Activated CD4-positive, alpha-beta T cell treated with anti-CD3 and anti-CD28 coated beads, Interleukin-2, amount 10 ng/mL, durations not matched to agents 24 days and 14 days (primary cell): ENCODE measurements at regions not wholly inside any gene's neighbourhood (a gene's known extent, or its start where the extent isn't known, plus 50 kb on each side); places are given as distances from the start of the nearest gene placed in this dataset.

Experiments used
- DNase-seq: peaks from one replicate; pipeline ENCODE4 v3.0.0; 2022
- H3K27ac Mint-ChIP-seq: one replicate; pipeline ENCODE4 v1.8.0; 2022; ENCODE audit warnings: mild to moderate bottlenecking, mixed read lengths
- H3K27me3 Mint-ChIP-seq: one replicate; pipeline ENCODE4 v1.8.0; 2022; ENCODE audit warnings: mixed read lengths
- H3K36me3 Mint-ChIP-seq: one replicate; pipeline ENCODE4 v1.8.0; 2022; ENCODE audit warnings: low read depth, mild to moderate bottlenecking, mixed read lengths
- H3K4me1 Mint-ChIP-seq: one replicate; pipeline ENCODE4 v1.8.0; 2021; ENCODE audit warnings: mixed read lengths
- H3K4me3 Mint-ChIP-seq: one replicate; pipeline ENCODE4 v1.8.0; 2022; ENCODE audit warnings: mild to moderate bottlenecking, moderate library complexity, mixed read lengths
- H3K9me3 Mint-ChIP-seq: one replicate; pipeline ENCODE4 v1.8.0; 2021; ENCODE audit warnings: mixed read lengths
- intact Hi-C: fragments of 100-400 bp; cut with micrococcal nuclease; formaldehyde crosslinking; loops from one replicate; pipeline ENCODE4 v1.15.1; 2023

DNA sequence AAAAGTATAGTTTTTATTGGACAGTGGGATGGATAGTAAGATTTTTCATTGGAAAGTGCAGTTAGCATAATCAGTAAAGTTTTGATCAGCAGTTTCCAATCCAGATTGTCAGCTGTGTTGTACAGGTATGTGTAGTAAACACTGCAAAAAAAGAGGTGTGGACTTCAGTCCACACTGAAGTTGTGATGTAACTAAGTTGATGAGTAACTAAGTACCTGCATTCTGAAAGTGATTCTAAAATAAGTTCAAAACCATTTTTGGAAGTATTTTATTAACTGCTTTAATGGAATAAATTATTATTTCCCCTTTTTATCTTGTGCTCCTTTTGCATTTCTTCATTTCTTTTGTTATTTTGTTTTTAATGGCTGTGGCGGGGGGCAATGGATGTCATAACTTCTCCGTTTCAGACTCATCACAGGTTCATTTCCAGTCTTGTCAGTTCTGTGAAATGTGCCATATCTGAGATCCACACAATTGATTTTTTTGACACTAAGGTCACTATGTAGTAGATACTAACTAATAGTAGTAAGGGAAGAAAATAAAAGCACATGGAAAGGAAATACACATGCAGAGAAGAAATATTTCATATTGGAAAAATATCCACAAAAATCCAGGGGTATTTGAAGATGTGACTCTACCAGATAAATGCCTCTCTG lies 247.5 kb downstream of the GABRG1 start:
- Mint-ChIP-seq H3K4me1 (no peaks in the 10 kb centered on the region), H3K27me3 (no peaks in the 10 kb centered on the region), H3K27ac (no peak overlapping the region), H3K36me3 (no peaks in the 10 kb centered on the region), H3K4me3 (no peak overlapping the region), H3K9me3 (peaks cover 4% of the 10 kb centered on the region)
- intact Hi-C loops = no loop called here
- DNase-seq = no peak

DNA sequence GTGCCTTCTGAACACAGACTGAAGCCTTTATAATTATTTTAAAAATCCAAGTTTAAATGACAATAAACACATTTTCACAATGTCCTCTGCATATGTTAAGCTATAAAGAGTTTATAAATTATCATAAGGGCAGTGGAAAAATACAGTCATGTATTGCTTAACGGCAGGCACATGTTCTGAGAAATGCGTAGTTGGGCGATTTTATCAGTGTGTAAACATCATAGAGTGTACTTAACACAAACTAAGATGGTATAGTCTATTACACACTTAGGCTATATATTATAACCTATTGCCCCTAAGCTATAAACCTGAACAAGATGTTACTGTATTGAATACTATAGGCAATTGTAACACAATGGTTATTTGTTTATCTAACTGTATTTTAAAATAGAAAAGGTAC lies 254.7 kb downstream of the GABRG1 start:
- intact Hi-C loops = no loop called here
- no peaks in the 10 kb centered on the region for H3K27me3 Mint-ChIP-seq
- peaks cover 4% of the 10 kb centered on the region for H3K9me3 Mint-ChIP-seq
- no peaks in the 10 kb centered on the region for H3K4me1 Mint-ChIP-seq
- H3K27ac Mint-ChIP-seq = no peak overlapping the region
- no peak for DNase-seq
- no peaks in the 10 kb centered on the region for H3K36me3 Mint-ChIP-seq
- no peak overlapping the region for H3K4me3 Mint-ChIP-seq

DNA sequence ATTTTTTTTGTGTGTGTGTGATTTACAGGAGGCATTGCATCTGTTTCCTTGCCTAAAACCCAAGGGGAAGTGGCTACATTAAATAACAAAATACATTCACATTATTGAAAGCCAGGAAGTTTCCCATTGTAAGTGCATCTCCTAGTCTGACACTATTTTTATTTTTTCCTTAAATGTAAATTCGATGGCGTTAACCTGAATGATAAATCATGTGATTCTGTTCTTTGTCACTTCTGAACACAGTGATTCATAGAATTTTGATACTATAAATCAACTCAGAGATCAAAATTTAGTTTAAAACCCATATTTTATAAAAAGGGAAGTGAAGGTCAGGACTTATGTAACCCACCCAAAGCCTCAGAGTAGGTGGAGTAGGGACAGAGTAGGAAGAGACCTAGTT lies 258.1 kb downstream of the GABRG1 start:
- no peak for DNase-seq
- H3K27ac Mint-ChIP-seq = no peak overlapping the region
- no peak overlapping the region for H3K4me3 Mint-ChIP-seq
- no peaks in the 10 kb centered on the region for H3K9me3 Mint-ChIP-seq
- no peaks in the 10 kb centered on the region for H3K27me3 Mint-ChIP-seq
- intact Hi-C loops = no loop called here
- no peaks in the 10 kb centered on the region for H3K4me1 Mint-ChIP-seq
- no peaks in the 10 kb centered on the region for H3K36me3 Mint-ChIP-seq

DNA sequence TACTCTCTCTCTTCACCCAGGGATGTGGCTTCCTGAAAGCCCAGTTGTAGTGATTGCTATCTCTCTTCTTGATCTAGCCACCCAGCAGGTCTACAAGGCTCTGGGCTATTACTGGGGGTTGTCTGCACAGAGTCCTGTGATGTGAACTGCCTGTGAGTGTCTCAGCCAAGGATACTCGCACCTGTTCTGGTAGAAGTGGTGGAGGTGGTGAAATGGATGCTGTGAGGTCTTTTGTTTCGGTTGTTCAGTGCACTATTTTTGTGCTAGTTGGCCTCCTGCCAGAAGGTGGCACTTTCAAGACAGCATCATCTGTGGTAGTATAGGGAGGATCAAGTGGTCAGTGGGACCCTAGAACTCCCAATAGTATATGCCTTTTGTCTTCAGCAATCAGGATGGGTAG lies 268.0 kb downstream of the GABRG1 start:
- Mint-ChIP-seq H3K27ac (no peak overlapping the region), H3K27me3 (no peaks in the 10 kb centered on the region), H3K4me1 (no peaks in the 10 kb centered on the region), H3K36me3 (no peaks in the 10 kb centered on the region), H3K9me3 (no peaks in the 10 kb centered on the region), H3K4me3 (no peak overlapping the region)
- DNase-seq = no peak
- intact Hi-C loops = no loop called here

DNA sequence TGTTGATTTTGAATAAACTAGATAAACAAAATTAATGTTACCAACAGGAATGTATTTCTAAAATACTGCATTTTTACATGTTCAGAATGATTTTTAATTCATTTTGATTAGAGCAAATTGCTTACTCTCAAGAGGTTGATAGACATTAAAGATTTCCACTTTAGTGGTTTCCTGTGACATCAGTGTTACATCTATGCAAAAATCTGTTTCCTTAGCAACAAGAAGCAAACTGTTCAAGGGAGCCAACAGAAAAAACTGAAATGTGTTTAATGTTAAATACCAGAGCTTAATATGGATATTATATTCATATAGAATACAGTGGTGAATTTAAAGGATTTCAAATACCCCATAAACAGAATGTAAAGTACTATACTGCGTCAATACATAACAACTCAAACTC lies 277.8 kb downstream of the GABRG1 start:
- intact Hi-C loops = no loop called here
- H3K4me3 Mint-ChIP-seq = no peak overlapping the region
- peaks cover 4% of the 10 kb centered on the region for H3K9me3 Mint-ChIP-seq
- DNase-seq = no peak
- no peak overlapping the region for H3K27ac Mint-ChIP-seq
- no peaks in the 10 kb centered on the region for H3K27me3 Mint-ChIP-seq
- no peaks in the 10 kb centered on the region for H3K36me3 Mint-ChIP-seq
- no peaks in the 10 kb centered on the region for H3K4me1 Mint-ChIP-seq

DNA sequence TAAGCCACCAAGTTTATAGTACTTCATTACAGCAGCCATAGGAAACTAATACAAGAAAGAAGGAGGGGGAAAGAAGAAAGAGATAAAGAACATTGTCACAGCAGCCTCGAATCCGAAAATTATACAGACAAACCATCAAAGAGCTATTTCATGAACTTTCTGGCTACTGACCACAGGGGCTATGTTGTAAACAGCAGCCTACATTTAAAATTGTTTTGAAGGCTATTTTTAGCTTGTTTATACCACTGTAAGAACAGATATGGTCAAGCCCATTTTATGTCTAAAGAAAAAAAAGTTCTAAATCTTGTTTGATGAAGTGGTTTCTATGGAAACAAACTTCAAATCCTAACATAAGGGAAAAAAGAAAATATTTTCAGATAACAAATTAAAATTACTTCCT lies 282.1 kb downstream of the GABRG1 start:
- Mint-ChIP-seq H3K4me3 (no peak overlapping the region), H3K36me3 (no peaks in the 10 kb centered on the region), H3K9me3 (no peaks in the 10 kb centered on the region), H3K27ac (no peak overlapping the region), H3K4me1 (no peaks in the 10 kb centered on the region), H3K27me3 (no peaks in the 10 kb centered on the region)
- no peak for DNase-seq
- intact Hi-C loops = no loop called here

DNA sequence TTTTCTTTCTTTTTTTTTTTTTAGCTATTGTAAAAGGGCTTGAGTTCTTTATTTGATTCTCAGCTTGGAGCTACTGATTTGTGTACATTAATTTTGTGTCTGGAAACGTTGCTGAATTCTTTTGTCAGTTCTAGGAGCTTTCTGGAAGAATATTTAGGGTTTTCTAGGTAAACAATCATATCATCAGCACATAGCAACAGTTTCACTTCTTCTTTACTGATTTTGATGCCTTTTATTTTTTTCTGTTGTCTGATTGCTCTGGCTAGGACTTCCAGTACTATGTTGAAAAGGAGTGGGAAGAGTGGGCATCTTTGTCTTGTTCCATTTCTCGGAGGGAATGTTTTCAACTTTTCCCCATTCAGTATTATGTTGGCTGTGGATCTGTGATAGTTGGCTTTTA lies 292.2 kb downstream of the GABRG1 start:
- H3K4me1 Mint-ChIP-seq = no peaks in the 10 kb centered on the region
- no peak overlapping the region for H3K27ac Mint-ChIP-seq
- no peaks in the 10 kb centered on the region for H3K27me3 Mint-ChIP-seq
- intact Hi-C loops = no loop called here
- no peaks in the 10 kb centered on the region for H3K36me3 Mint-ChIP-seq
- no peak overlapping the region for H3K4me3 Mint-ChIP-seq
- H3K9me3 Mint-ChIP-seq = peaks cover 4% of the 10 kb centered on the region
- no peak for DNase-seq

DNA sequence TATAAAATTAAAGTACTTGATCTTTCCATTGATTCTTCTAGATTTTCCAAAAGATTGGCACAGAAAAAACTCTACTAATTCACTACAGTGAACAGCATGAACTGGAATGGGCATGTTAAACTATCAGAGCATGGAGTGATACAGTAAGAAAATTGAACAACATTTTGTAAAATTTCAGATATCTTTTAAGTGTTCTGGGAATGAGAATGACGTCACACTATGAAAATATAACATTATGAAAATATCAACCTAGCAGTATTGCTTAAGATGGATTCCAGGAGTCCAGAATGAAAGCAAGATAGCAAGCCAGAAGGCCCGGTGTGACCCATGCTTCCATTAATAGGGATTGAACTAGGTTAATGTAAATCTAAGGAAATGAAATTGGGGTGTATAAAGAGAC lies 319.9 kb downstream of the GABRG1 start:
- Mint-ChIP-seq H3K4me3 (no peak overlapping the region), H3K27me3 (no peaks in the 10 kb centered on the region), H3K4me1 (no peaks in the 10 kb centered on the region), H3K9me3 (peaks cover 7% of the 10 kb centered on the region), H3K27ac (no peak overlapping the region), H3K36me3 (no peaks in the 10 kb centered on the region)
- intact Hi-C loops = no loop called here
- no peak for DNase-seq

DNA sequence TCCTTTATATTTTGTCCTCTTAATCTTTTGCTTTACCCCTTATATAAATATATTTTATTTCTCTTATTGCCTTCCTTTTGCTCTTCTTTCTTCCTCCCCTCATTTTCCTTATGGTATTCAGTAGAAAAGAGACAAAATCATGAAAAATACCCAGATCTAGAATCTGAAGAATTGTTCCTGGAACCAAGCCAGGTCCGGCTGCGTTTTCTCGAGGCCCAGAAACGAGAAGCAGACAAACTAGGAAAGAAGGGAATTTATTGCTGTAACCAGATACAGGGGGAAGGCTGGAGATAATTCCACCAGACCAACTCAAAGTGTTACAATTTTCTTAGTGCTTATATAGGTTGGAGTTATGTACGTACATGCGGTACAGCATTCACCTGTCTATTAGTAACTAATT lies 328.7 kb downstream of the GABRG1 start:
- no peaks in the 10 kb centered on the region for H3K27me3 Mint-ChIP-seq
- no peak for DNase-seq
- no peak overlapping the region for H3K4me3 Mint-ChIP-seq

DNA sequence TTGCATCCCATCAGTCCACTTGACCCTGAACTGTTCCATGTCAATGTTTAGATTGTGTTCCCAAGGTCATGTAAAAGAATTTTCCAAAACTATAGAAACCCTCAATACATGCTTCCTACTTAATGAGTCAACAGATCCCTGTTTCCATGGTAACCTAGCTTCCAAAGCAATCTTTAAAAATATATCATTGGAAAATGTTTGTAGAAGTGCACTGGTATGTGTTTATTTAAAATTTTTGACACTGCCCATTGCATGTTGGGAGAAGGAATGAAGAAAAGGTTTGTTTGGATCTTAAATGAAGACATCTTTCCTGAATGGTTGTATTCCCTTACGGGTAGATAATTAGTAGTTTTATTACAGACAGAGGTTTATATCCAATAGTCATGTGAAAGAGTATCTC lies 345.3 kb downstream of the GABRG1 start:
- intact Hi-C loops = no loop called here
- no peaks in the 10 kb centered on the region for H3K27me3 Mint-ChIP-seq
- no peaks in the 10 kb centered on the region for H3K9me3 Mint-ChIP-seq
- no peaks in the 10 kb centered on the region for H3K4me1 Mint-ChIP-seq
- H3K27ac Mint-ChIP-seq = no peak overlapping the region
- H3K4me3 Mint-ChIP-seq = no peak overlapping the region
- DNase-seq = no peak
- H3K36me3 Mint-ChIP-seq = no peaks in the 10 kb centered on the region

More for the DNA sequence above, 328.7 kb downstream of the GABRG1 start:
- intact Hi-C loops = no loop called here
- Mint-ChIP-seq H3K4me1 (no peaks in the 10 kb centered on the region), H3K27ac (no peak overlapping the region), H3K36me3 (no peaks in the 10 kb centered on the region), H3K9me3 (no peaks in the 10 kb centered on the region)

DNA sequence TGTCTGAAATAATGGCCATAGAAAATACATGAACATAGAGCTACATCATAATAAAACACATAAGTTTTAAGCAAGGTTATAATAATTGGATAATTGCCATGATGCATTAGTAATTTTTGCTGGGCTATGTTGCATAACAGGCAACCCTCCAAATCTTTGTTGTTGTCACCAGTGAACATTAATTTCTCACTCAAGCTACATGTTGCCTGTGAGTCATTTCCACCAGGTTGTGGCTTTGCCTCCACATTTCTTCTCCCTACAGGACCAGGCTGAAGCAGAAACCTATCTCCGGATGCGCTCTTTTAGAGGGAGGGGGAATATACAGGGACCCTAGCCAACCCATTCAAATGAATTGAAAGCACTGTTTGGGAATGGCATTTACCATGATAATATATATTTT lies 347.7 kb downstream of the GABRG1 start:
- H3K27ac Mint-ChIP-seq = no peak overlapping the region
- H3K27me3 Mint-ChIP-seq = no peaks in the 10 kb centered on the region
- intact Hi-C loops = no loop called here
- no peaks in the 10 kb centered on the region for H3K36me3 Mint-ChIP-seq
- H3K4me3 Mint-ChIP-seq = no peak overlapping the region
- no peaks in the 10 kb centered on the region for H3K4me1 Mint-ChIP-seq
- no peaks in the 10 kb centered on the region for H3K9me3 Mint-ChIP-seq
- no peak for DNase-seq

DNA sequence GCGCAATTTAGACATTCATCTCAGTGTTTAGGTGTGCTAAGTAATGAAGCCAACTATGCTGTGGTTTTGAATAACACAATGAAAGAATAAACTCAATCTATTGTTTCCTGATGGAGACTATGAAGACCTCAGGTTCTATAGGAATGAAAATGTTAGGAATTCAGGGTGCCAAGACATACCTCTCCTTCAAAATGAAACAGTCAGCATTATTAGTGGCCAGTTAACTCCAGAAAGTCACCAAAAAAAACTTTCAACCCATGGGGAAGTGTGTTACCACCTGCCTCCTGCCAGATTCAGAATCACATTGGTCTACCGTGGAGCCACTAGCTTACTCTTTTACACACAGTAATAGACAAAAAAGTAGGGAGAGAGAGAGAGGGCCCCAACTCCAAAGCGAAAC lies 352.9 kb downstream of the GABRG1 start:
- intact Hi-C loops = no loop called here
- Mint-ChIP-seq H3K27ac (no peak overlapping the region), H3K27me3 (no peaks in the 10 kb centered on the region), H3K9me3 (no peaks in the 10 kb centered on the region), H3K4me1 (no peaks in the 10 kb centered on the region), H3K36me3 (no peaks in the 10 kb centered on the region), H3K4me3 (no peak overlapping the region)
- DNase-seq = no peak

DNA sequence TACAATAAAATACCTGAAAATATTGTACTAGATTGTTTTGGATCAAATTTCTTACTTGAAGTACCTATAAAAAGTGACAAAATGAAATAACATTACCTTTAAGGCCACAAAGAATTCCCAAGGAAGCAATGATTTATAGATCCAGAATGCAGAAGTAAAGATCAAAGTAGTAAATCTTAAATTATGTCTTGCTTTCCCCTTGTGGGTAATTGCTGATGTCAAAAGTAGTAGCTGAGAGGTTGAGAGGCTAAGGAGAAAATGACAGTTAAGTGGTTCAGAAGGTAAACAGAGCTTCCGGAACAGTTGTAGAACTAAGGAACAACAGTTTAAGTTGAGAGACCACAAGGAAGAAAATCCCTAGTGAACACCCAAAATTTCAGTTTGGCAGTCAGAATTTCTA lies 358.3 kb downstream of the GABRG1 start:
- no peak overlapping the region for H3K27ac Mint-ChIP-seq
- no peak for DNase-seq
- intact Hi-C loops = no loop called here

DNA sequence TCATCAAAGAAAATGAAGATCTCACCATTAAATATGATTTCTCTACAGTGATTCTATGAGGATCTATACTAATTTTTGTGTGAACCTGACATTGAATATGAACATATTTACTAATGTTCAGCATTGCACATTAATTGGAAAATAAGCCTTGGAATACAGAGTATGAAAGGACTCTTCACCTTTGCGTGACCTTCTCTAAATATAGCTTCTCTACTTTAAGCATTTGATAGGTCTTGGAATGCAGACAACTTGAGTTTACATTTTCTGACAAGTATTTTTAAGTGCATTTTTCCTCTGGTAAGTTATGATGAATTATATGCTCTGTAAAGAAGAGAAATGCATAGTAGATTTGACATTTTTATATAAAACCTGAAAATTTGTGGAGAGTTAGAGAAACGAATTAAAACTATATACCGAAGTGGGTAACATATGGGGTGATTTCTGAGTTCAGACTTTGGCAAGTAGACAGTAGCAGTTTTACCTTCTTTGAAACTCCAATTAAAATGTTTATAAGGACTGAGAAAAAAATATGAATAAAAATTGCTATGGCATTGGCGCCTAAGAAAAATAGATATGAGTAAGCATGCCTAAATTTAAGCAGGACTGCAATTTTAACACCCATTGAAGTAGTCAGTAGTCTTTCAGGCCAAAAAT lies 371.9 kb downstream of the GABRG1 start:
- intact Hi-C loops = no loop called here
- Mint-ChIP-seq H3K9me3 (no peaks in the 10 kb centered on the region), H3K36me3 (no peaks in the 10 kb centered on the region), H3K27me3 (no peaks in the 10 kb centered on the region), H3K4me3 (no peak overlapping the region), H3K27ac (no peak overlapping the region), H3K4me1 (no peaks in the 10 kb centered on the region)
- no peak for DNase-seq

More for the DNA sequence above, 358.3 kb downstream of the GABRG1 start:
- Mint-ChIP-seq H3K4me1 (no peaks in the 10 kb centered on the region), H3K4me3 (no peak overlapping the region), H3K27me3 (no peaks in the 10 kb centered on the region), H3K9me3 (no peaks in the 10 kb centered on the region), H3K36me3 (no peaks in the 10 kb centered on the region)

DNA sequence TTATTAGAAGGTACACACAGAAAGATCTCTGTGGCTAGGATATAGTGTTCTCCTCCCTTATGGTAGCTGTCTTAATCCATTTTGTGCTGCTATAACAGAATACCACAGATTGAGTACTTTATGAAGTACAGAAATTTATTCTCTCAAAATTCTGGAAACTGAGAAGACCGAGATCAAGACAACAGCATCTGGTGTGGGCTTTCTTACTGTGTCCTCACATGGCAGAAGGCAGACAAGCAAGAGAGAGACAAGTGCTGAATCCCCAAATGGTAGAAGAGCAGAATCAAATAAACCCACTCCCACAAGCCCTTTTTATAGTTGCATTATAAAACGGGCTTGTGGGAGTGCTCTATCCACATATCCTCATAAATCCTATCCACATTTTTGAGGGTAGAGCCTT lies 373.1 kb downstream of the GABRG1 start:
- DNase-seq = no peak
- Mint-ChIP-seq H3K27me3 (no peaks in the 10 kb centered on the region), H3K27ac (no peak overlapping the region), H3K4me3 (no peak overlapping the region), H3K36me3 (no peaks in the 10 kb centered on the region), H3K9me3 (no peaks in the 10 kb centered on the region), H3K4me1 (no peaks in the 10 kb centered on the region)
- intact Hi-C loops = no loop called here
